GM06990 (cell line): ENCODE measurements at regions not wholly inside any gene's neighbourhood (a gene's known extent, or its start where the extent isn't known, plus 50 kb on each side); places are given as distances from the start of the nearest gene placed in this dataset.

Experiments
- DNase-seq: peaks from one replicate; pipeline ENCODE4 v3.0.0-alpha.2; 2011; ENCODE audit not compliant: insufficient read length; ENCODE audit errors: extremely low read depth
- H3K27me3 ChIP-seq: replicated peaks from 2 replicates; pipeline ENCODE4 v1.6.0; 2011; ENCODE audit warnings: low read length; ENCODE audit not compliant: control insufficient read depth, insufficient read depth
- H3K36me3 ChIP-seq: 2 replicates; pipeline ENCODE4 v1.5.1; 2011; ENCODE audit warnings: low read length; ENCODE audit not compliant: control insufficient read depth, insufficient read depth
- H3K4me3 ChIP-seq: replicated peaks from 2 replicates; pipeline ENCODE4 v1.5.1; 2011; ENCODE audit warnings: low read depth, mild to moderate bottlenecking, control low read depth, low read length
- CTCF ChIP-seq: IDR thresholded peaks from 2 replicates; pipeline ENCODE4 v1.5.1; 2011; ENCODE audit warnings: low read length, control low read depth, mild to moderate bottlenecking, inconsistent platforms; ENCODE audit not compliant: insufficient read depth, poor library complexity, severe bottlenecking

GRCh38 chr7:115637128-115637527 lies 393.4 kb downstream of the TFEC start:
- H3K36me3 ChIP-seq = no peaks in the 10 kb centered on the region
- no peak overlapping the region for H3K4me3 ChIP-seq
- no peak for TF ChIP-seq CTCF
- H3K27me3 ChIP-seq = no peaks in the 10 kb centered on the region
- DNase-seq = no peak

- no peak for TF ChIP-seq CTCF
Measured at GRCh38 chr7:115635876-115636275, 394.7 kb downstream of the TFEC start.

GRCh38 chr7:115635376-115635775 lies 395.2 kb downstream of the TFEC start:
- H3K4me3 ChIP-seq = no peak overlapping the region
- DNase-seq = no peak
- H3K27me3 ChIP-seq = no peaks in the 10 kb centered on the region
- no peaks in the 10 kb centered on the region for H3K36me3 ChIP-seq
- TF ChIP-seq CTCF = no peak

More at GRCh38 chr7:115635876-115636275, 394.7 kb downstream of the TFEC start:
- Histone ChIP-seq H3K4me3 (no peak overlapping the region), H3K27me3 (no peaks in the 10 kb centered on the region), H3K36me3 (no peaks in the 10 kb centered on the region)
- DNase-seq = no peak

GRCh38 chr7:115634633-115635032 lies 395.9 kb downstream of the TFEC start:
- Histone ChIP-seq H3K4me3 (no peak overlapping the region), H3K27me3 (no peaks in the 10 kb centered on the region), H3K36me3 (no peaks in the 10 kb centered on the region)
- no peak for TF ChIP-seq CTCF
- no peak for DNase-seq

- Histone ChIP-seq H3K27me3 (no peaks in the 10 kb centered on the region), H3K36me3 (no peaks in the 10 kb centered on the region), H3K4me3 (no peak overlapping the region)
- no peak for TF ChIP-seq CTCF
- no peak for DNase-seq
Measured at GRCh38 chr7:115632636-115633035, 397.9 kb downstream of the TFEC start.

GRCh38 chr7:115631782-115632181 lies 398.8 kb downstream of the TFEC start:
- no peak for TF ChIP-seq CTCF
- H3K4me3 ChIP-seq = no peak overlapping the region
- H3K36me3 ChIP-seq = no peaks in the 10 kb centered on the region
- H3K27me3 ChIP-seq = no peaks in the 10 kb centered on the region
- no peak for DNase-seq
